Heart left ventricle (tissue), 16 donors: ENCODE measurements at regions not wholly inside any gene's neighbourhood (a gene's known extent, or its start where the extent isn't known, plus 50 kb on each side); places are given as distances from the start of the nearest gene placed in this dataset.

ENCODE experiments used
- ATAC-seq, 4 donors: fragments of 200-7000 bp; cut with Tn5 transposase; one replicate each; pipeline ENCODE4 v1.9.1; 2020 to 2022; ENCODE audit warnings: moderate library complexity in 4 of 4, mild to moderate bottlenecking in 3 of 4, moderate number of reproducible peaks in 1 of 4
- DNase-seq, 5 donors: peaks; one replicate each; pipeline ENCODE4 v3.0.0-alpha.2; 2020
- H3K27ac ChIP-seq, 12 donors: fragments of 200-600 bp; sonication (generic) in 4 of 12; one replicate each; pipeline versions ENCODE4 v1.5.0 to v1.8.0; 2016 to 2022; ENCODE audit warnings: mild to moderate bottlenecking in 2 of 12
- H3K27me3 ChIP-seq, 9 donors: fragments of 200-600 bp; sonication (generic) in 2 of 9; one replicate each; pipeline versions ENCODE4 v1.5.1 to v1.8.0; 2016 to 2022; ENCODE audit warnings: mild to moderate bottlenecking in 3 of 9
- H3K36me3 ChIP-seq, 9 donors: fragments of 200-600 bp; sonication (generic) in 2 of 9; one replicate each; pipeline versions ENCODE4 v1.5.0 to v1.8.0; 2018 to 2022; ENCODE audit warnings: mild to moderate bottlenecking in 2 of 9
- H3K4me1 ChIP-seq, 12 donors: fragments of 200-600 bp; sonication (generic) in 4 of 12; one replicate each; pipeline versions ENCODE4 v1.5.0 to v1.8.0; 2016 to 2022; ENCODE audit warnings: mild to moderate bottlenecking in 3 of 12
- H3K4me3 ChIP-seq, 12 donors: fragments of 200-600 bp; sonication (generic) in 4 of 12; one replicate each; pipeline versions ENCODE4 v1.5.0 to v1.8.0; 2017 to 2022; ENCODE audit warnings: mild to moderate bottlenecking in 9 of 12, moderate library complexity in 4 of 12
- H3K9me3 ChIP-seq, 12 donors: fragments of 200-600 bp; sonication (generic) in 4 of 12; one replicate each; pipeline versions ENCODE4 v1.5.0 to v1.8.0; 2016 to 2022; ENCODE audit warnings: mild to moderate bottlenecking in 1 of 12
- POLR2A ChIP-seq, 2 donors: fragments of 450-650 bp; IDR thresholded peaks; one replicate each; pipeline ENCODE4 v1.6.1; 2017; ENCODE audit warnings: antibody characterized with exemption in 2 of 2, mild to moderate bottlenecking in 2 of 2, moderate library complexity in 2 of 2
- WGBS, 4 donors: extraction: QIAGEN DNeasy Blood & Tissue Kit in 2 of 4; methylation state at CpG; one replicate each; pipeline versions ENCODE4 v1.1.5 to v1.1.7; 2013 to 2018; 5-methylcytosine and 5-hydroxymethylcytosine counted together
- intact Hi-C, 10 donors: fragments of 100-400 bp; cut with DNase I; formaldehyde crosslinking; loops; one replicate each; pipeline versions ENCODE4 v1.11.1 to v1.14.2; 2022
- TF ChIP-seq, protein P1 (sequence below), 12 donors: fragments of 200-600 bp; sonication (generic) in 4 of 12; IDR thresholded peaks; one replicate each; pipeline versions ENCODE4 v1.5.0 to v1.8.0; 2018 to 2022; ENCODE audit warnings: antibody characterized with exemption in 12 of 12, mild to moderate bottlenecking in 5 of 12
- donor health status: ischemic (EF 13 %, LVEDD 7.1; RV severe dilation, severe dysfunction).
- donor health status: healthy with polysubstance abuse.
- donor health status: DM: no; HTN: yes; CAD: no.
- donor health status: DM: no; HTN: no; CAD: no.
- donor health status: ischemic (EF 25% LVEDD 6.9; RV normal size, moderate dysfunction).
- donor health status: ischemic (EF 25% LVEDD 5.7; RV mildly dilated, moderate dysfunction).
- donor health status: healthy.
- donor health status: DM: yes; HTN: yes; CAD: no.
- donor health status: ischemic (EF 35%, LVEDD 5.7; RV mildly dilated, moderate dysfunction).
- donor health status: nonischemic (EF 11% LVEDD 7.7; RV severe dilation, severe dysfunction).
- donor health status: DM: yes; HTN: yes; CAD: no.
- donor health status: PGD.
- donor health status: ischemic (EF 29% LVEDD 5.4; RV normal size, mild dysfunction).
- donor health status: nonischemic (EF 23%, LVEDD 6.1; RV moderate dilation, normal function).

- peaks cover 0 to 7% (median 0%) of the 10 kb centered on the region in 12 donors for H3K4me1 ChIP-seq
- no peaks in the 10 kb centered on the region for H3K27me3 ChIP-seq
- WGBS, 4 donors = 72 to 87% (median 73%) methylated on average over 11 of the region's 11 CpGs
- intact Hi-C loops = loop anchor here in 1 of 10 donors (10.0 kb wide), 1 partner anchor 324 kb away; no protein-coding TSS in a partner anchor
- TF ChIP-seq POLR2A (IDR thresholded peaks at IDR 0.05) = no peak
- TF ChIP-seq, protein P1, sequence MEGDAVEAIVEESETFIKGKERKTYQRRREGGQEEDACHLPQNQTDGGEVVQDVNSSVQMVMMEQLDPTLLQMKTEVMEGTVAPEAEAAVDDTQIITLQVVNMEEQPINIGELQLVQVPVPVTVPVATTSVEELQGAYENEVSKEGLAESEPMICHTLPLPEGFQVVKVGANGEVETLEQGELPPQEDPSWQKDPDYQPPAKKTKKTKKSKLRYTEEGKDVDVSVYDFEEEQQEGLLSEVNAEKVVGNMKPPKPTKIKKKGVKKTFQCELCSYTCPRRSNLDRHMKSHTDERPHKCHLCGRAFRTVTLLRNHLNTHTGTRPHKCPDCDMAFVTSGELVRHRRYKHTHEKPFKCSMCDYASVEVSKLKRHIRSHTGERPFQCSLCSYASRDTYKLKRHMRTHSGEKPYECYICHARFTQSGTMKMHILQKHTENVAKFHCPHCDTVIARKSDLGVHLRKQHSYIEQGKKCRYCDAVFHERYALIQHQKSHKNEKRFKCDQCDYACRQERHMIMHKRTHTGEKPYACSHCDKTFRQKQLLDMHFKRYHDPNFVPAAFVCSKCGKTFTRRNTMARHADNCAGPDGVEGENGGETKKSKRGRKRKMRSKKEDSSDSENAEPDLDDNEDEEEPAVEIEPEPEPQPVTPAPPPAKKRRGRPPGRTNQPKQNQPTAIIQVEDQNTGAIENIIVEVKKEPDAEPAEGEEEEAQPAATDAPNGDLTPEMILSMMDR (IDR thresholded peaks at IDR 0.05) = no peak
- H3K4me3 ChIP-seq = peak overlapping the region in 1 of 12 donors; percentile 34
- no peaks in the 10 kb centered on the region for H3K9me3 ChIP-seq
- ATAC-seq = peak in 3 of 4 donors; percentile 34 to 77 (median 72)
- DNase-seq = peak in 1 of 5 donors; percentile 68
- H3K27ac ChIP-seq = peak overlapping the region in 1 of 12 donors; percentile 85
- no peaks in the 10 kb centered on the region for H3K36me3 ChIP-seq
Measured at GRCh38 chr13:40388617-40389016, 277.8 kb downstream of the FOXO1 start.

GRCh38 chr13:40389081-40389641 lies 277.3 kb downstream of the FOXO1 start:
- Histone ChIP-seq H3K4me3 (peak overlapping the region in 1 of 12 donors; percentile 34), H3K36me3 (no peaks in the 10 kb centered on the region), H3K27ac (peak overlapping the region in 1 of 12 donors; percentile 85), H3K9me3 (no peaks in the 10 kb centered on the region), H3K4me1 (peaks cover 0 to 7% (median 0%) of the 10 kb centered on the region in 12 donors), H3K27me3 (no peaks in the 10 kb centered on the region)
- TF ChIP-seq, protein P1 (IDR thresholded peaks at IDR 0.05) = no peak
- no peak for TF ChIP-seq POLR2A (IDR thresholded peaks at IDR 0.05)
- intact Hi-C loops = loop anchor here in 1 of 10 donors (10.0 kb wide), 1 partner anchor 324 kb away; no protein-coding TSS in a partner anchor
- DNase-seq (no peak), ATAC-seq (peak in 2 of 4 donors; percentile 24 to 28)
- 66 to 83% (median 71%) methylated on average over 10 of the region's 10 CpGs for WGBS, 4 donors

- no peak for ATAC-seq
- no peak overlapping the region for H3K27ac ChIP-seq
- intact Hi-C loops = no loop called here
- H3K27me3 ChIP-seq = no peaks in the 10 kb centered on the region
- TF ChIP-seq, protein P1 (IDR thresholded peaks at IDR 0.05) = no peak
- no peak for TF ChIP-seq POLR2A (IDR thresholded peaks at IDR 0.05)
- H3K4me1 ChIP-seq = peaks cover 0 to 7% (median 0%) of the 10 kb centered on the region in 12 donors
- no peaks in the 10 kb centered on the region for H3K36me3 ChIP-seq
- H3K9me3 ChIP-seq = no peaks in the 10 kb centered on the region
- H3K4me3 ChIP-seq = no peak overlapping the region
- WGBS, 4 donors = 78 to 85% (median 82%) methylated on average over 9 of the region's 9 CpGs
- DNase-seq = no peak
Measured at GRCh38 chr13:40390401-40390916, 276.0 kb downstream of the FOXO1 start.

- no peak overlapping the region for H3K27ac ChIP-seq
- WGBS, 4 donors = 76 to 90% (median 83%) methylated on average over 5 of the region's 5 CpGs
- H3K4me1 ChIP-seq = peaks cover 0 to 7% (median 0%) of the 10 kb centered on the region in 12 donors
- TF ChIP-seq POLR2A (IDR thresholded peaks at IDR 0.05) = no peak
- TF ChIP-seq, protein P1 (IDR thresholded peaks at IDR 0.05) = no peak
- H3K9me3 ChIP-seq = no peaks in the 10 kb centered on the region
- intact Hi-C loops = no loop called here
- no peaks in the 10 kb centered on the region for H3K36me3 ChIP-seq
- H3K4me3 ChIP-seq = no peak overlapping the region
- H3K27me3 ChIP-seq = no peaks in the 10 kb centered on the region
- ATAC-seq = no peak
- DNase-seq = no peak
Measured at GRCh38 chr13:40391788-40392187, 274.7 kb downstream of the FOXO1 start.
